SK-N-MC (cell line): ENCODE measurements at regions not wholly inside any gene's neighbourhood (a gene's known extent, or its start where the extent isn't known, plus 50 kb on each side); places are given as distances from the start of the nearest gene placed in this dataset.

ENCODE experiments used
- EZH2 ChIP-seq: fragments of 200-600 bp; sonication (generic); IDR thresholded peaks from one replicate; pipeline ENCODE4 v1.6.1; 2017; ENCODE audit warnings: antibody characterized with exemption
- FOXP2 ChIP-seq: optimal IDR thresholded peaks from 2 replicates; pipeline ENCODE3; 2011; ENCODE audit warnings: mild to moderate bottlenecking, moderate library complexity; ENCODE audit not compliant: insufficient read depth; ENCODE audit errors: extremely low read length, control extremely low read depth
- POLR2AphosphoS5 ChIP-seq: IDR thresholded peaks from 2 replicates; pipeline ENCODE4 v1.6.1; 2012; ENCODE audit warnings: mild to moderate bottlenecking, low read depth, low read length, borderline replicate concordance

DNA sequence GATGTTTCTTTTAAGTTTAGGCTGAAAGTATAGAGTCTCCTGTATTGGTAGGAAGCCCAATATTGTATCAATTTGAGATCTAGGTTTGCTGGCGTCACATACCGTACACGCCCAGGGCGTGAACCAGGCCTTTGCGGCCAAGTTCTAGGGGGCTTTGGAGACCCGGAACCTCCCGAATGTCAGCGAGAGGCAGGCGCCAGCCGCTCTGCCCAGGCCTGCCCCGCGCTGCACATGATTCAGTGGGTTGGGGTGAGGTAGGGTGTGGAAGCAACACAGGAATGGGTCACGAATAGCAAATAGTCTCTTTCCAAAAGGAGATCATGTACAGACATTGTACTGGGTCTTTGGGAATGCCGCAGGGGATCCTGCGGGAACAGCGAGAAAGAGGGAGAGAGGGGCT is 195.7 kb upstream of the FAT1 start:
- TF ChIP-seq POLR2AphosphoS5 (no peak), EZH2 (no peak), FOXP2 (no peak)
